ENCODE measurements at regions not wholly inside any gene's neighbourhood (a gene's known extent, or its start where the extent isn't known, plus 50 kb on each side); places are given as distances from the start of the nearest gene placed in this dataset.
A peak's percentile ranks its signal among the peaks of the same experiment; 100 is the strongest.

- no peak for TF ChIP-seq TCF4 (CRISPR knock-in tag; IDR thresholded peaks at IDR 0.05; ENCODE audit: borderline replicate concordance)
- TF ChIP-seq CREB5 (CRISPR knock-in tag; IDR thresholded peaks at IDR 0.05; ENCODE audit: low read depth) = no peak
- no peak for TF ChIP-seq ZFP30 (CRISPR knock-in tag; IDR thresholded peaks at IDR 0.05)
- TF ChIP-seq POU6F1 (CRISPR knock-in tag; IDR thresholded peaks at IDR 0.05; ENCODE audit: borderline replicate concordance, low read depth) = no peak
- no peak for TF ChIP-seq CSDC2 (CRISPR knock-in tag; IDR thresholded peaks at IDR 0.05)
- TF ChIP-seq BACH2 (CRISPR knock-in tag; IDR thresholded peaks at IDR 0.05; ENCODE audit: borderline replicate concordance) = no peak
- no peak for TF ChIP-seq ISL1 (CRISPR knock-in tag; IDR thresholded peaks at IDR 0.05)
- no peak for TF ChIP-seq ZFP3 (CRISPR knock-in tag; IDR thresholded peaks at IDR 0.05)
- no peak for TF ChIP-seq ZNF565 (CRISPR knock-in tag; conservative IDR thresholded peaks at IDR 0.05; ENCODE audit: low read depth)
- TF ChIP-seq OSR1 (CRISPR knock-in tag; IDR thresholded peaks at IDR 0.05) = no peak
- no peak for TF ChIP-seq SNAI2 (CRISPR knock-in tag; IDR thresholded peaks at IDR 0.05)
- TF ChIP-seq TOX (CRISPR knock-in tag; IDR thresholded peaks at IDR 0.05; ENCODE audit: borderline replicate concordance) = no peak
- ATAC-seq = no peak
Measured at GRCh38 chr11:103705642-103706041, 330.8 kb upstream of the DDI1 start.

- TF ChIP-seq ZNF70 (CRISPR knock-in tag; IDR thresholded peaks at IDR 0.05) (no peak), ZC3H10 (CRISPR knock-in tag; IDR thresholded peaks at IDR 0.05) (no peak), PATZ1 (CRISPR knock-in tag; IDR thresholded peaks at IDR 0.05; ENCODE audit: borderline replicate concordance) (no peak), CREB5 (CRISPR knock-in tag; IDR thresholded peaks at IDR 0.05; ENCODE audit: low read depth) (no peak), ZFP30 (CRISPR knock-in tag; IDR thresholded peaks at IDR 0.05) (no peak), CSDC2 (CRISPR knock-in tag; IDR thresholded peaks at IDR 0.05) (no peak), SNAI2 (CRISPR knock-in tag; IDR thresholded peaks at IDR 0.05) (no peak), ZNF565 (CRISPR knock-in tag; conservative IDR thresholded peaks at IDR 0.05; ENCODE audit: low read depth) (no peak), BACH2 (CRISPR knock-in tag; IDR thresholded peaks at IDR 0.05; ENCODE audit: borderline replicate concordance) (no peak), ESRRG (CRISPR knock-in tag; IDR thresholded peaks at IDR 0.05) (no peak), TOX (CRISPR knock-in tag; IDR thresholded peaks at IDR 0.05; ENCODE audit: borderline replicate concordance) (no peak)
- no peak for ATAC-seq
Measured at GRCh38 chr11:103709371-103709770, 327.1 kb upstream of the DDI1 start.

- TF ChIP-seq ZNF70 (CRISPR knock-in tag; IDR thresholded peaks at IDR 0.05) (no peak), ISL1 (CRISPR knock-in tag; IDR thresholded peaks at IDR 0.05) (peak; percentile 88)
- peak; percentile 88 for ATAC-seq
Measured at GRCh38 chr11:103714246-103714645, 322.2 kb upstream of the DDI1 start.

- no peak for ATAC-seq
- TF ChIP-seq OSR1 (CRISPR knock-in tag; IDR thresholded peaks at IDR 0.05) = no peak
- no peak for TF ChIP-seq TCF4 (CRISPR knock-in tag; IDR thresholded peaks at IDR 0.05; ENCODE audit: borderline replicate concordance)
- no peak for TF ChIP-seq ZNF8 (CRISPR knock-in tag; IDR thresholded peaks at IDR 0.05)
- no peak for TF ChIP-seq CSDC2 (CRISPR knock-in tag; IDR thresholded peaks at IDR 0.05)
- no peak for TF ChIP-seq PPARA (CRISPR knock-in tag; IDR thresholded peaks at IDR 0.05; ENCODE audit: borderline replicate concordance)
- TF ChIP-seq ZNF70 (CRISPR knock-in tag; IDR thresholded peaks at IDR 0.05) = no peak
- no peak for TF ChIP-seq CSRNP3 (CRISPR knock-in tag; IDR thresholded peaks at IDR 0.05)
- no peak for TF ChIP-seq ZC3H10 (CRISPR knock-in tag; IDR thresholded peaks at IDR 0.05)
- TF ChIP-seq ZNF565 (CRISPR knock-in tag; conservative IDR thresholded peaks at IDR 0.05; ENCODE audit: low read depth) = no peak
- no peak for TF ChIP-seq GLIS3 (CRISPR knock-in tag; IDR thresholded peaks at IDR 0.05)
- no peak for TF ChIP-seq RARB (CRISPR knock-in tag; IDR thresholded peaks at IDR 0.05)
- TF ChIP-seq TOX (CRISPR knock-in tag; IDR thresholded peaks at IDR 0.05; ENCODE audit: borderline replicate concordance) = no peak
- TF ChIP-seq PATZ1 (CRISPR knock-in tag; IDR thresholded peaks at IDR 0.05; ENCODE audit: borderline replicate concordance) = no peak
- TF ChIP-seq ISL1 (CRISPR knock-in tag; IDR thresholded peaks at IDR 0.05) = no peak
- no peak for TF ChIP-seq SNAI2 (CRISPR knock-in tag; IDR thresholded peaks at IDR 0.05)
Measured at GRCh38 chr11:103716363-103716762, 320.1 kb upstream of the DDI1 start.
